HG03066 (cell line): ENCODE measurements at regions not wholly inside any gene's neighbourhood (a gene's known extent, or its start where the extent isn't known, plus 50 kb on each side); places are given as distances from the start of the nearest gene placed in this dataset.
"Not testable (repeated sequence)": the region's sequence is repeated elsewhere in the genome, so short reads cannot be mapped to it uniquely, and the experiment has no call there.

Experiments
- ATAC-seq: cut with Tn5 transposase; IDR thresholded peaks from one replicate; pipeline ENCODE4 v1.9.1; 2021; ENCODE audit warnings: low read depth; ENCODE audit not compliant: unreplicated experiment

DNA sequence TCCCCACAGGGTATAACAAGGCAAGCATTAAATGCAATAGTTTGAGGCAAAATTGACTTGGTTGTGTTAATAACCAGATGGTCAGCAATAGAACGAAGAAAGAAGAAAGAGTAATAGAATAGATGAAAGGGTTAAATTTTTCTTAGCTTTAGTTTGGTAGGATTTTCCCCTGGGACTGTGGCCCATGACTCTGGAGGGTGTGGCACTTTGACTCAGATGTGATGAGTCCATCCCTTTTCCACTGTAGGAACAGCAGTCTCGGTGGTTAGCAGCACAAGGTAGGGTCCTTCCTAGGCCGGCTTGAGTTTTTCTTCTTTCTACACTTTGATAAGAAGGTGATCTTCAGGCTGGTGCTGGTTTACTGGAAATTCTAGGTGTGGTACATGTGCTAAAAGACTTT lies 321.0 kb downstream of the CGGBP1 start:
- not testable (repeated sequence) for ATAC-seq

DNA sequence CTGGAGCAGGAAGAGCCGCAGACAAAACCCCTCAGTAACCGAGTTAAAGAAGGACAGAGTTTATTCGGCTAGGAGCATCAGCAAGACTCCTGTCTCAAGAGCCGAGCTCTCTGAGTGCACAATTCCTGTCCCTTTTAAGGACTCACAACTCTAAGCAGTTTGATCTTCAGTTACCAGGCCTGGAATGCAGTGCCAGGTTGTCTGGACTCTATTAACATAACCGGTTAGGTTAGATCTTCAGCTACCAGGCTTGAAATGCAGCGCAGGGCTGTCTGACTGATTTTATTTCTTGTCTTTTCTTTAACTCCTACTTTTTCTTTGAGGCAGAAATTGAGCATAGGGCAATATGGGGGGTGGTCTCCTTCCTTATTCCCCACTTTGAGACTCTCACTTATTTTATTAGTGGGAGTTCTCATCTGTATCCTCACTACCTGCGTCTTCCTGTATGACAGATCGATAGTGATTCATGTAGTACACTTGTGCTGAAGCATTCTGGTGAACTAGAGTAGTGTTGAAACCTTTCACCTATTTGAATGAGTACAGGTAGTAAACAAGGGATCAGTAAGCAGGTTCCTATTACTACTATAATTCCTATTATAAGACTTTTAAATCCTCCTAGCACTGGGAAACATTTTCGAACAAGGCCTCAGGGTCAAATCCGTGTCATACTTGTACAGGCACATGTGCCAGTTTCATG lies 325.0 kb downstream of the CGGBP1 start:
- ATAC-seq = no peak

DNA sequence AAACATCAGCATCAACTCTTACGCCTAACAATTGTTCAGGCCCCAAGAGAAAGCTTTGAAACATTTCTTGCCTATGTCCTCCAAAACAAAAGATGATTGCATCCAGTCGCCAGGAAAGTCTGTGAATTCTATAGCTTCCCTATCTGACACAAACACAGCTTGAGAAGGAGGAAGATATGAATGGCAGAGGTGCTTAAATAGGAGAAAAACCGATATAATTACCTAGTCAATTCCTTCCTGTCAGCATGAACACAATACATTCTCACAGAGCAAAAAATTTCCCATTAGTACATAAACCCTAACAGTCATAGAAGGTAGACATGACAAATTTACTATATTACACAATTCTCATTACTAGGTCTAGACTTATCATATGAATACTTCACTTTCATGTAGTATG lies 326.5 kb downstream of the CGGBP1 start:
- ATAC-seq = no peak

DNA sequence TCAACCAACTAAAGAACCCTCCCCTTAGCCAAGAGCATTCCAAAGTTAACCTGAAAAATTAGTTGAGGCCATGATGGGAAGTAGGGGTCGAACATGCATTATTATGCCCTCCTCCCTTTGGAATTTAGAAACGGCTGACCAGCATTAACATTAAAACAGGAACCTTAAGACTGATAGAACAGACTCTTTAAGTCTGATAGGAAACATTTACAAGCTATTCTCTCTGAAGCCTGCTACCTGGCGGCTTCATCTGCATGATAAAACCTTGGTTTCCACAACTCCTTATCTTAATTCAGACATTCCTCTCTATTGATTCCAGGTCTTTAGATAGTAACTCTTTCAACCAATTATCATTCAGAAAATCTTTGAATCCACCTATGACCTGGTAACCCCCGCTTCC lies 331.0 kb downstream of the CGGBP1 start:
- no peak for ATAC-seq

DNA sequence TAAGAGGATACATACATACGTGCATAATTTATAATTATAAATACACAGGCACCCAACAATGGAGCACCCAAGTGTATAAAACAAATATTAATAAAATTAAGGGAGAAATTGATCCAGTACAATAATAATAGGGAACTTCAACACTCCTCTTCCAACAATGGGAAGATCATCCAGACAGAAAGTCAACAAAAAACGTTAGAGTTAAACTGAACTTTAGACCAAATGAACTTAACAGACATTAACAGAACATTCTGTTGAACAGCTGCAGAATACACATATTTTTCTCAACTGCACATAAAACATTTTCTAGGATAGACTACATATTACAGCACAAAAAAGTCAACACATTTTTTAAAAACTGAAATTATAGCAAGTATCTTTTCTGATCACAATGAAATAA lies 339.7 kb downstream of the CGGBP1 start:
- no peak for ATAC-seq

DNA sequence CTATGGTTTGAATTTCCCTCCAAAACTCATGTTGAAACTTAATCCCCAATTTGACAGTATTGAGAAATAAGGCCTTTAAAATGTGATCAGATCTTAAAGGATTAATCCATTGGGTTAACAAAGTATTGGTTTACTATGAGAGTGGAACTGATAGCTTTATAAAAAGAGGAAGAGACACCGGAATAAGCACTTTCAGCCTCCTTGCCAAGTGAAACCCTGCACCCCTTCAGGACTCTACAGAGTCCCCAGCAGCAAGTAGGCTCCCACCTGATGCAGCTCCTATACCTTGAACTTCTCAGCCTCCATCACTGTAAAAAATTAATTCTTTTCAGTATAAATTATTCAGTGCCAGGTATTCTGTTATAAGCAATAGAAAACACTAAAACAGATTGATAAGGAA lies 348.3 kb downstream of the CGGBP1 start:
- ATAC-seq = no peak

DNA sequence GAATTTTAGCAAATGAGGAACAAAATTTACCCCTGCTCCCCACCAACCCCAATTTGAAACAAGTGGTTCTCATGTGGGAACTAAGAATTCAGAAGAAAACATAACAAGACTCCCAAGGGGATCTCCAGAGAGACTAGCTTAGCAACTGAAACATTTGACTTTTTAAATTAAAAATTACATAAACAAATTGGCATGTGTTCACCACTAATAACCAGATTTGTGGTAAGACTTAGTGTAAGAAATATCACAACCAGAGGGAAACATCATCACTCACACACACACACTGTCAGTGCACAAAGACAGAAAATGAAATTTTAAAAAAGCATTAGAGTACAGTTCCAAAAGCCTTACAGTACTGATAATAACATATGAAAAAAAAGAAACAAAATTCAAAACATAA lies 348.8 kb downstream of the CGGBP1 start:
- ATAC-seq = no peak

DNA sequence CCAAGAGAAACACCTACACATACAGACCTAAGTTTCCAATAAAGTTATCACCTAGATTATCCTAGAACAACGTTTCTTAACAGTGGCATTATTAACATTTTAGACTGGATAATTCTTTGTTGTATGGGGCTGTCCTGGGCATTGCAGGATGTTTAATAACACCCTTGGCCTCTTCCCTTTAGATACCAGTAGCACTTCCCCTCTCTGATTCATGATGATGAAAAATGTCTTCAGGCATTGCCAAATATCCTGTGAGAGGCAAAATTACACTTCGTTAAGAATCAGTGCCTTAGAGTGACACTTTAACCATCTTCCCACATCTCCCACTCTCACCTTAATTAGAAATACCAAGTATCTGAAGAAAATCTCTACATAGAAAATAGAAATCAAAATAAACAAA lies 352.6 kb downstream of the CGGBP1 start:
- no peak for ATAC-seq

DNA sequence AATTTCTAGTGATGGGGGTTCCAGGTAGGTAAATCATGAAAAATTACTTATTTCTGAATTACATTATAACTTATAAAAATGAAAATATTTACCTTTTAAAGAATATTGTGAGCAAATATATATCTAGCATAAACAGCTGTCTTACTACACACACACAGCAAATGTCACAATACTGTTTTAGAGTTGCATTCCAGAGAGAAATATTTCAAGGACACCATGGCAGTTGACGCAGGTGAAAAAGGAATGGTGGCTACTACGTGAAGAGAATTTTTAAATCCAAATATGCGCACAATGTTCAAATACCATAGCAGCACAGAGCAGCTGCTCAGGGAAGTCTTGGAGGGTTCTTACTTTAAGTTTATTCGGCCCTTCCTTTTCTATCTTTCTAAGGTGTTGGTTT lies 356.2 kb downstream of the CGGBP1 start:
- no peak for ATAC-seq

DNA sequence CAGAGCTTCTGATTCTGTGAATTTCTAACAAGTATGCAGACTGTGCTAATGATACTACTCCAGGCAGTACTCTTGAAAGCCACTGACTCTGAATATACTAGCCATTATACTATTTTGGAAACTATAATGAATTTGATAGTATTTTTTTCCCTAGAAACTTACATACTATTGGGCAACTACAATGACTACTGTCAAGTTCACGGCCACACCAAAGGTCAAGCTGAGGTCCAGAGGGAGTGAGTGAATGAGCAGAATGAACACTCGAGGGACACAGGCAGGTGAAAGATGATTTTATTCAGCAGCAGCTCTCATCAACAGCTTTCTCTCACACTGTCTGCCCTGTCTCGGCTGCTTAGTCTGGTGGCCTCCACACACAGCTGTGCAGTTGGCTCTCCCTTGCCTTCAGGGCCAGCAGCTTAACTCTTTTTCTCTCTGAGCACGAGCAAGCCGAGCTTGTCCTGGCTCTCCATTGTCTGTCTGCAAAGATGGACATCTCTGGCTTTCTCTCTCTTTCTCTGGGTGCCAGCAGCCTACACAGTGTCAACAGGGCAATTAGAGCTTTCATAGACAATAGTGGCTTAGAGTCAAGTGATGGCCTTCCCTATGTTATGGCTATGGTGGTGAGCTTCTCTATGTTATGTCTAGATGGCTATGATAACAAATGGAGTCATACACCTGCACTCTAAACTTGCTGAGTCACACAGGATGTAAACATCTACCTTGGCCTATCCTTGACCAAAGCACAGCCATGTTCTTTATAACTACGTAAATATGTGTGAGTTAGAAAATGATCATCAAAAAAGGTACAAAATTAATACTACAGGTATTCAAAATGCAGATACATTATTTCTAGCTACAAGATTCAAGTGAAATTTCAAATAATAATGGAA lies 362.4 kb downstream of the CGGBP1 start:
- no peak for ATAC-seq

DNA sequence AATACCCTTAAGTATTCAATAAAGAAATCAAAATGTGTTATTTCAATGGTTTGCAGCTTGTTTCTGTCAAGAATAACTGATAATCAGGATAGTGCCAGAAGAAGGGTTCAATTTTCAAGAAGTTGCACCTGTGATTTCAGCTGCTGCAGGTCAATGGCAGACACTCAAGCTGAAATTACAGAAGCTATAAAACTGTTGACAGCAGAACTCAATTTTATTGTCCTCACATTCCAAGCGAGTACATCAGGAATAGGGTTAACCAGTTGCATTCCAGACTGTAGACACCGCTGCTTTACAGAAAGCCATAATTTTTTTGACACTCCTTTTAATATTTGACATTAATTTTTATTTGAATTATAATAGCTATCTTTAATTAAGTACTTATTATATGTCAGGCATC lies 364.1 kb downstream of the CGGBP1 start:
- ATAC-seq = no peak

DNA sequence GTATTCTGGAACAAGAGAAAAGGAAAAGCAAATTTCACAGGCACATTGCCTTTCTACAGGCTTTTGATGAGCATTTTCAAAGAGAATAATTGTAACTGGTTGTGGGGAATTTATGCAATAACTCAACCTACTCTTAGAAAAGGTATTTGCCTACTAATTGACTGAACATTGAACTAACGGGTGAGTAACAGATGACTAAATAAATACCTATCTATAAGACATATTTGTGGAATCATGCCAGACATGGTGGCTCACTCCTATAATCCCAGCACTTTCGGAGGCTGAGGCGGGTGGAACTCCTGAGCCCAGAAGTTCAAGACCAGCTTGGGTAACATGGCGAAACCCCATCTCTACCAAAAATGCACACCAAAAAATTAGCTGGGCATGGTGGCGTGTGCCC lies 367.7 kb downstream of the CGGBP1 start:
- no peak for ATAC-seq

DNA sequence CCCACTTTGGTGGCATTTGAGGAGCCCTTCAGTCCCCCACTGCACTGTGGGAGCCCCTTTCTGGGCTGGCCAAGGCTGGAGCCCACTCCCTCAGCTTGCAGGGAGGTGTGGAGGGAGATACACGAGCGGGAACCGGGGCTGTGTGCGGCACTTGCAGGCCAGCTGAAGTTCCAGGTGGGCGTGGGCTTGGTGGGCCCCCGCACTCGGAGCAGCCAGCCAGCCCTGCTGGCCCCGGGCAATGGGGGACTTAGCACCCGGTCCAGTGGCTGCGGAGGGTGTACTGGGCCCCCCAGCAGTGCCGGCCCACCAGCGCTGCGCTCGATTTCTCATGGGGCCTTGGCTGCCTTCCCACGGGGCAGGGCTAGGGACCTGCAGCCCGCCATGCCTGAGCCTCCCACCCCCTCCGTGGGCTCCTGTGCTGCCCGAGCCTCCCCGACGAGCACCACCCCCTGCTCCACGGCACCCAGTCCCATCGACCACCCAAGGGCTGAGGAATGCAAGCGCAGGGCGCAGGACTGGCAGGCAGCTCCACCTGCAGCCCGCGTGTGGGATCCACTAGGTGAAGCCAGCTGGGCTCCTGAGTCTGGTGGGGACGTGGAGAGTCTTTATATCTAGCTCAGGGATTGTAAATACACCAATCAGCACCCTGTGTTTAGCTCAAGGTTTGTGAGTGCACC lies 379.7 kb downstream of the CGGBP1 start:
- ATAC-seq = not testable (repeated sequence)

DNA sequence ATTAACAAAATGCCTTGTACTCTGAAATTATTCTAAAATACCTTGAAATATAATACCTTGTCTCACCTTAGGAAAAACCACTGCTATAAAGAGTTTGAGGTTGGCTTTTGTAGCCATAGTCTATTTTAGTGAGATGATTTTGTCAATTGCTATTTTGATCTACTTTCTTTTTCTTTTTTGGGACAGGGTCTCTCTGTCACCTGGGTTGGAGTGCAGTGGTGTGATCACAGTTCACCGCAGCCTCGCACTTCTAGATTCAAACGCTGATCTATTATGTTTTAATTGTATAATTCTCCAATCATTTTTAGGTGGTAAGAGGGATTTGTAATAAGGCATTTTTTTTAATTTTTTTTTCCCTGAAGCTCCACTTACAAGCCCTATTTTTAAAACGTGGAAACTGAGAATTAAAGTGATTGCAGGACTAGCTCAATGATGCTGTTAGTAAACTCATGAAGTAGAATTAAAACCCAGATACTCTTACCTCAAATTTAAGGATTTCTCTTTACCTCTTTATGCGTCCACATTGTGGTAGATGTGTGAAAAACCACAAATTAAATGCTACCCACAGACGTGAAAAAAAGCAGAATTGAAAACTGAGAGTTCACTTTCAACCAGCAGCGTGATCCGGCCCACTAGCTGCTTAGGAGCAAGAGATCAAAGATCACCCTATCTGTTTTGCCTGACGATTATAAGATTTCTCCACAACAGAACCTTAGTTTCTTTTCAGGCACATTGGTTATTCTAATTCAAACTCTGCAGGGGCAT lies 384.2 kb downstream of the CGGBP1 start:
- ATAC-seq = peak; percentile 98

DNA sequence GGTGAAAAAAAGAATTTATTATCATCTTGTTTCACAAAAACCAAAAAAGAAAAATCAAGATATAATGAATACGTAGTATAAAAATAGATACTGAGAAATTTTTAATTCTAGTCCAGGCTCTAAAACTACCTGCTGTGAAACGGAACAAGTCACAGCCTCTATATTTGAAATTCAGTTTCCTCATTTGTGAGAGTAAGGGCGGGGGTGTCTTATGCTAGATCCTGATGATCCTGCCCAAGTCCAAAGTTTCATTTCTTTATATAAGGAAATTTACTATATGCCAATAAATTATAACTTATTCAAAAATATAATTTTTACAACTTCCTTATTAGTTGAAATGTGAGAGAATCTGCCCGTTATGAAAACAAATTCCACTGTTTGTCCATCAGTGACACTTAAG lies 385.7 kb downstream of the CGGBP1 start:
- no peak for ATAC-seq

DNA sequence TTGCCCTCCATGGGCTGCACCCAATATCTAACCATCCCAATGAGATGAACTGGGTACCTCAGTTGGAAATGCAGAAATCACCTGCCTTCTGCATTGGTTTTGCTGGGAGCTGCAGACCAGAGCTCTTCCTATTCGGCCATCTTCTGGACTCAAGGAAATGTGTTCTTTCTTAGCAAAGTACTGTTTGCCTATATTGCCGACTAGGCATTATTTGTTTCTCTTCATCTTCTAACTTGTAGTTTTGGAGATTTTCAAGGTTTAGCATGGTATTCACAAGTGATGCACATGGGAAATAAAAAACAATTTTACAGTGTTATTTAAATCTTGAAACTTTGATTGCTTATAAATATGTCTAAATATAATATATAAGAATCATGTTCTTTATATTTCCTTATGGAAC lies 377.8 kb upstream of the POU1F1 start:
- ATAC-seq = no peak

DNA sequence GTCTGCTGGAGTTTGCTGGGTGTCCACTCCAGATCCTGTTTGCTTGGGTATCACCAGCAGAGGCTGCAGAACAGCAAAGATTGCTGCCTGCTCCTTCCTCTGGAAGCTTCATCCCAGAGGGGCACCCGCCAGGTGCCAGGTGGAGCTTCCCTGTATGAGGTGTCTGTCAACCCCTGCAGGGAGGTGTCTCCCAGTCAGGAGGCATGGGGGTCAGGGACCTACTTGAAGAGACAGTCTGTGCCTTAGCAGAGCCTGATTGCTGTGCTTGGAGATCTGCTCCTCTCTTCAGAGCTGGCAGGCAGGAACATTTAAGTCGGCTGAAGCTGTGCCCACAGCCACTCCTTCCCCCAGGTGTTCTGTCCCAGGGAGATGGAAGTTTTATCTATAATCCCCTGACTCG lies 376.8 kb upstream of the POU1F1 start:
- not testable (repeated sequence) for ATAC-seq

DNA sequence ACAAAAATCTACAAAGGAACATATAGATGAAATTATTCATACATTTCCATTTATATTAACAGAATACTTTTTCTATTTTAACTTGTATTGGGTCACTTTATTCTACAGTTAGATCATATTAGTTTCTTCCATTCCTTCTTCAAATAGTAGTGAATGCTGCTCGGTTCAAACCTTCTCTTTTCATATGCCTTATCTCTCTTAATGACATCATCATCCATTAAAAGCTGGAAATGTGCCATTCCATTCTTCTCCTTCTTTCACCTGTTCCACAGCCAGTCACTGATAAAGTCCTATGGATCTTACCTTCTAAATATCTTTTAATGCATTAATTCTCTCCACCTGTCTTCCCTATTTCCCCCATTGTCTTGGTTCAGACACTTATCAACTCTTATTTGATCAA lies 358.0 kb upstream of the POU1F1 start:
- no peak for ATAC-seq

DNA sequence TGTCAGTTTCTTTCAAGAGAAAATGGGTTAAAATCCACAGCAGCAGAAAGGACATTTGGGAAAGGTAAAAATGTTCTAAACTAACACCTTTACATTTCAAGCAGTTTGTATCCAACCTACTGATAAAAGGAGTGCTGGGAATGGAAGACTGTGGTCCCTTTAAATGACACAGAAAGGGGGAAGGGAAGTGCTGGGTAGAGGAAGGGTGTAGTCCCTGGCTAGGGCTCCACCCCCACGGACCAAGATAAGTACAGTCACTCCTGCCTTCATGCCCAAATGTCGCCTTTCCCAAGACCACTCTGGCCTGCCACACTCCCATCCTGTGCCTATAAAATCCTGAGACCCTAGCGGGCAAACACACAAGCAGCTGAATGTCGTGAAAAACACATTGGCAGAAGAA lies 350.9 kb upstream of the POU1F1 start:
- no peak for ATAC-seq

DNA sequence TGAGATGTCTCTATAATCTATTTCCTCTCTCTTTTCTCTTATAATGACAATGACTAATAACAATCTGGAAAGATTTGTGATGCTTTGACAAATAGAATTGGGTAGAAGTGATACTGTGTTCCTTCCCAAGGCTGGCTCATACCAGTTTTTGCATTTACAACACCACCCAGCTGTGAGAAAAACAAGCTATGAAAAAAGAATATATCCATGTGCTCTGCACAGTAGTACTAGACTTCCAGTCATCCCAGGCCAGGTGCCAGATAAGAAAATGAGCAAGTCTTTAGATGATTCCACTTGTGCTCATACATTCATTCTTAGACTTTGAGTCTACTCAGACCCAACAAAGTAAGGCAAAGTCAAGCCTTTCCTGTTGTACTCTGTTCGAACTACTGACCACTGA lies 350.2 kb upstream of the POU1F1 start:
- ATAC-seq = no peak

DNA sequence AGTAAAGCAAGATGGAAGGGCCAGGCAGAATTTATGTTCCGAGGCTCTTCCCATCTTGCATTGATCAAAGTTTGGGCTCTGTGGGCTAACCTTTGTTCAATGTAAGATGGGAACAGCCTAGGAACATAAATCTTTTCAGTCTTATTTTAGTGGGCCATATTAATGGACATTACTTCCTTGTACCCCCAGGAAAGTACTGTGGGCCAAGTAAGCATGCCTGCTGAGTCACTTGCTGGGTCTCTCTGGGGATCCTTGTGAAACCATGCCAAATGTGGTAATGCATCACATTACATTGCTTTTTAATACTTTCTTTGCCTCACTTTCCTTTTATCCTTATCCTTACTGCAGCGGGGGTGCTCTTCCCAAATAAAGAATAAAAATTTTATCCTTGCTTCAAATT lies 349.5 kb upstream of the POU1F1 start:
- ATAC-seq = no peak
